LNCAP (cell line): ENCODE measurements at regions not wholly inside any gene's neighbourhood (a gene's known extent, or its start where the extent isn't known, plus 50 kb on each side); places are given as distances from the start of the nearest gene placed in this dataset.

Experiments used
- CTCF ChIP-seq: fragments of 450-650 bp; IDR thresholded peaks from 2 replicates; pipeline ENCODE4 v1.5.1; 2017; ENCODE audit warnings: mild to moderate bottlenecking

GRCh38 chr3:66809595-66809958 lies 188.5 kb upstream of the KBTBD8 start:
- TF ChIP-seq CTCF = no peak

GRCh38 chr3:66812136-66812535 lies 186.0 kb upstream of the KBTBD8 start:
- no peak for TF ChIP-seq CTCF

GRCh38 chr3:66812741-66813140 lies 185.4 kb upstream of the KBTBD8 start:
- TF ChIP-seq CTCF = no peak

- TF ChIP-seq CTCF = peak; percentile 42; the same call in 1 of the 2 replicates
Observed at GRCh38 chr3:66816090-66816761, 181.9 kb upstream of the KBTBD8 start.

GRCh38 chr3:66817951-66818557 lies 180.1 kb upstream of the KBTBD8 start:
- TF ChIP-seq CTCF = no peak

GRCh38 chr3:66819993-66820501 lies 178.1 kb upstream of the KBTBD8 start:
- TF ChIP-seq CTCF = no peak

- peak; percentile 87 for TF ChIP-seq CTCF
Observed at GRCh38 chr3:66822186-66823008, 175.7 kb upstream of the KBTBD8 start.
